IMR-90 (cell line): ENCODE measurements at regions not wholly inside any gene's neighbourhood (a gene's known extent, or its start where the extent isn't known, plus 50 kb on each side); places are given as distances from the start of the nearest gene placed in this dataset.

Experiments
- ATAC-seq: fragments of 200-7000 bp; cut with Tn5 transposase; 2 replicates; pipeline ENCODE4 v1.9.1; 2020; ENCODE audit warnings: low read depth, mild to moderate bottlenecking, moderate library complexity
- BruUV-seq: library from RNA; stranded (reverse); fragments of 400-500 nt; replicated peaks from 2 replicates; lab custom pipeline; 2021; lab: Mats Ljungman, UMichigan
- CTCF ChIA-PET: fragments of 300-600 bp; formaldehyde crosslinking; extraction: SDS; loops from one replicate; lab custom pipeline; 2021; ENCODE audit warnings: antibody characterized with exemption; lab: Yijun Ruan, JAX
- POLR2A ChIA-PET: fragments of 300-600 bp; sonication (Branson Sonifier 250); formaldehyde crosslinking; loops from one replicate; lab custom pipeline; 2022; ENCODE audit warnings: antibody characterized with exemption; ENCODE audit not compliant: unreplicated experiment; lab: Charles Lee
- DNase-seq: peaks from one replicate; pipeline ENCODE4 v3.0.0; 2013
- H2AFZ ChIP-seq: replicated peaks from 2 replicates; pipeline ENCODE3; 2013; ENCODE audit warnings: low read length, mild to moderate bottlenecking; ENCODE audit not compliant: poor library complexity
- H2AK5ac ChIP-seq: 2 replicates; pipeline ENCODE4 v1.6.1; 2013; ENCODE audit warnings: low read depth, low read length, inconsistent platforms
- H2AK9ac ChIP-seq: replicated peaks from 2 replicates; pipeline ENCODE3; 2013; ENCODE audit warnings: mild to moderate bottlenecking, low read depth, low read length, moderate library complexity; ENCODE audit not compliant: poor library complexity
- H2BK120ac ChIP-seq: 2 replicates; pipeline ENCODE4 v1.6.1; 2013; ENCODE audit warnings: low read depth, low read length, inconsistent platforms
- H2BK15ac ChIP-seq: 3 replicates; pipeline ENCODE4 v1.6.1; 2013; ENCODE audit warnings: low read depth, low read length, inconsistent platforms
- H2BK20ac ChIP-seq: 2 replicates; pipeline ENCODE4 v1.6.1; 2013; ENCODE audit warnings: low read depth, mild to moderate bottlenecking, inconsistent platforms, low read length, moderate library complexity
- H2BK5ac ChIP-seq: 2 replicates; pipeline ENCODE4 v1.6.1; 2013; ENCODE audit warnings: mild to moderate bottlenecking, low read depth, low read length, inconsistent platforms; ENCODE audit not compliant: poor library complexity, severe bottlenecking
- H3K14ac ChIP-seq: replicated peaks from 2 replicates; pipeline ENCODE4 v1.6.1; 2013; ENCODE audit warnings: low read depth, low read length, inconsistent platforms
- H3K18ac ChIP-seq: 2 replicates; pipeline ENCODE4 v1.6.1; 2013; ENCODE audit warnings: low read depth, low read length, control low read depth
- H3K23ac ChIP-seq: 2 replicates; pipeline ENCODE4 v1.6.1; 2013; ENCODE audit warnings: low read depth, low read length, inconsistent platforms
- H3K27ac ChIP-seq: 2 replicates; pipeline ENCODE4 v1.5.1; 2013; ENCODE audit warnings: mild to moderate bottlenecking, control low read depth, low read length; ENCODE audit not compliant: insufficient read depth
- H3K27me3 ChIP-seq: 2 replicates; pipeline ENCODE4 v1.6.1; 2013; ENCODE audit warnings: low read length; ENCODE audit not compliant: control insufficient read depth, insufficient read depth
- H3K36me3 ChIP-seq: 2 replicates; pipeline ENCODE4 v1.6.1; 2013; ENCODE audit warnings: low read length, mixed read lengths; ENCODE audit not compliant: control insufficient read depth, insufficient read depth
- H3K4ac ChIP-seq: 2 replicates; pipeline ENCODE4 v1.6.1; 2013; ENCODE audit warnings: low read depth, low read length, inconsistent platforms
- H3K4me1 ChIP-seq: 2 replicates; pipeline ENCODE4 v1.6.1; 2013; ENCODE audit warnings: low read length, mixed read lengths; ENCODE audit not compliant: control insufficient read depth, insufficient read depth
- H3K4me2 ChIP-seq: 2 replicates; pipeline ENCODE4 v1.6.1; 2013; ENCODE audit warnings: low read depth, mild to moderate bottlenecking, control low read depth, low read length, moderate library complexity
- H3K4me3 ChIP-seq: 2 replicates; pipeline ENCODE4 v1.5.1; 2013; ENCODE audit warnings: low read depth, mild to moderate bottlenecking, control low read depth, low read length, moderate library complexity; ENCODE audit not compliant: insufficient read depth
- H3K56ac ChIP-seq: 2 replicates; pipeline ENCODE4 v1.6.1; 2013; ENCODE audit warnings: low read length, inconsistent platforms; ENCODE audit not compliant: insufficient read depth; ENCODE audit errors: extremely low read depth
- H3K79me1 ChIP-seq, 2 experiments: 2 replicates each; pipeline ENCODE4 v1.6.1; 2013; ENCODE audit warnings: low read length in 2 of 2, inconsistent platforms in 1 of 2, low read depth in 1 of 2
- H3K9ac ChIP-seq: 2 replicates; pipeline ENCODE4 v1.6.1; 2013; ENCODE audit warnings: low read depth, low read length, control low read depth
- H3K9me1 ChIP-seq: 2 replicates; pipeline ENCODE4 v1.6.1; 2013; ENCODE audit warnings: low read length, inconsistent platforms; ENCODE audit not compliant: insufficient read depth
- H3K9me3 ChIP-seq: 2 replicates; pipeline ENCODE4 v1.6.1; 2013; ENCODE audit warnings: low read length; ENCODE audit not compliant: control insufficient read depth, insufficient read depth
- H4K20me1 ChIP-seq: 2 replicates; pipeline ENCODE4 v1.6.1; 2013; ENCODE audit warnings: low read length, inconsistent platforms; ENCODE audit not compliant: insufficient read depth
- H4K5ac ChIP-seq: 2 replicates; pipeline ENCODE4 v1.6.1; 2013; ENCODE audit warnings: mild to moderate bottlenecking, low read depth, low read length, control low read depth
- H4K8ac ChIP-seq, 2 experiments: 2 replicates each; pipeline ENCODE4 v1.6.1; 2013; ENCODE audit warnings: low read depth in 2 of 2, low read length in 2 of 2, control low read depth in 1 of 2, inconsistent platforms in 1 of 2
- H4K91ac ChIP-seq: 2 replicates; pipeline ENCODE4 v1.6.1; 2013; ENCODE audit warnings: low read depth, low read length, inconsistent platforms; ENCODE audit not compliant: insufficient read depth
- CEBPB ChIP-seq: IDR thresholded peaks from 2 replicates; pipeline ENCODE4 v1.6.1; 2012; ENCODE audit warnings: low read depth, low read length, improper control_type of control experiment
- CTCF ChIP-seq: conservative IDR thresholded peaks from 2 replicates; pipeline ENCODE4 v1.5.1; 2012; ENCODE audit warnings: mild to moderate bottlenecking, low read depth, low read length, improper control_type of control experiment
- ELK1 ChIP-seq: fragments of 150-350 bp; IDR thresholded peaks from 2 replicates; pipeline ENCODE4 v1.6.1; 2016; ENCODE audit warnings: low read depth, mild to moderate bottlenecking, low read length, moderate library complexity, borderline replicate concordance
- FOS ChIP-seq: fragments of 150-350 bp; IDR thresholded peaks from 2 replicates; pipeline ENCODE4 v1.6.1; 2016; ENCODE audit warnings: low read depth, low read length
- MAFK ChIP-seq: IDR thresholded peaks from 2 replicates; pipeline ENCODE4 v1.6.1; 2012; ENCODE audit warnings: low read depth, low read length, improper control_type of control experiment
- NFE2L2 ChIP-seq: fragments of 150-350 bp; IDR thresholded peaks from 2 replicates; pipeline ENCODE4 v1.6.1; 2016; ENCODE audit warnings: low read depth, mild to moderate bottlenecking, low read length
- POLR2A ChIP-seq: IDR thresholded peaks from 2 replicates; pipeline ENCODE4 v1.6.1; 2012; ENCODE audit warnings: mild to moderate bottlenecking, low read depth, low read length
- SMC3 ChIP-seq: fragments of 150-350 bp; IDR thresholded peaks from 2 replicates; pipeline ENCODE4 v1.6.1; 2016; ENCODE audit warnings: low read depth, mild to moderate bottlenecking, antibody characterized with exemption, low read length, moderate library complexity
- WGBS, 2 experiments: methylation state at CpG; one replicate each; pipeline versions ENCODE4 v1.1.5 to v1.1.7; 2013; ENCODE audit warnings: missing lambda C conversion rate in 2 of 2; ENCODE audit not compliant: insufficient read length in 1 of 2; ENCODE audit errors: extremely low coverage in 2 of 2; 5-methylcytosine and 5-hydroxymethylcytosine counted together
- dilution Hi-C: fragments of 300-500 bp; cut with HindIII; formaldehyde crosslinking; loops from one replicate; pipeline ENCODE4 v1.14.3; 2018; ENCODE audit warnings: low sequenced_read_pairs; ENCODE audit not compliant: unreplicated experiment
- in situ Hi-C: fragments of 300-500 bp; cut with MboI; formaldehyde crosslinking; loops from 3 replicates; pipeline ENCODE4 v1.14.3; 2019; ENCODE audit warnings: low sequenced_read_pairs, inconsistent platforms, mixed read lengths
- intact Hi-C: fragments of 100-400 bp; cut with micrococcal nuclease; formaldehyde crosslinking; loops from 2 replicates; pipeline ENCODE4 v1.10.0; 2022

GRCh38 chr3:82130046-82130445, 368.6 kb upstream of the GBE1 start:
- in situ Hi-C loops, result loop anchor here (10.0 kb wide), 1 partner anchor 465 kb away; no protein-coding TSS in a partner anchor
- no peak for ATAC-seq

More at GRCh38 chr3:82130046-82130445, 368.6 kb upstream of the GBE1 start:
- Histone ChIP-seq H3K4me3 (no peak overlapping the region), H3K56ac (no peak overlapping the region), H3K18ac (no peak overlapping the region), H3K27ac (no peak overlapping the region), H4K8ac (no peak overlapping the region), H3K4me2 (no peak overlapping the region), H4K91ac (no peak overlapping the region), H3K79me1 (no peaks in the 10 kb centered on the region), H4K5ac (no peak overlapping the region), H3K36me3 (no peaks in the 10 kb centered on the region), H2AFZ (no peak overlapping the region), H3K9me1 (no peaks in the 10 kb centered on the region), H2AK5ac (no peak overlapping the region), H3K23ac (no peak overlapping the region), H3K4ac (no peak overlapping the region), H2BK5ac (no peak overlapping the region), H2AK9ac (no peak overlapping the region), H4K20me1 (no peaks in the 10 kb centered on the region), H3K4me1 (no peaks in the 10 kb centered on the region), H3K9me3 (no peaks in the 10 kb centered on the region), H2BK15ac (no peak overlapping the region), H3K9ac (no peak overlapping the region), H2BK120ac (no peak overlapping the region), H3K27me3 (no peaks in the 10 kb centered on the region), H3K14ac (no peak overlapping the region), H2BK20ac (no peak overlapping the region)
- intact Hi-C loops, result loop anchor here (5.0 kb wide), 1 partner anchor 828 kb away; no protein-coding TSS in a partner anchor
- POLR2A ChIA-PET, result no interaction called here
- DNase-seq, result no peak
- no peak for TF ChIP-seq NFE2L2
- no peak for TF ChIP-seq ELK1
- no peak for TF ChIP-seq CTCF
- TF ChIP-seq MAFK, result no peak
- no peak for TF ChIP-seq POLR2A
- TF ChIP-seq CEBPB, result no peak
- no peak for TF ChIP-seq SMC3
- TF ChIP-seq FOS, result no peak
- no CpG with 5 or more reads among the region's 4 CpGs for WGBS, 2 experiments
- CTCF ChIA-PET, result interaction anchor here (1.3 kb wide), 1 partner anchor 13 kb away, joined by 4 read pairs; no protein-coding TSS in a partner anchor
- dilution Hi-C loops, result no loop called here
- no TSS peak for BruUV-seq
